DND-41 (cell line): ENCODE measurements at regions not wholly inside any gene's neighbourhood (a gene's known extent, or its start where the extent isn't known, plus 50 kb on each side); places are given as distances from the start of the nearest gene placed in this dataset.

Experiments
- ATAC-seq: fragments of 200-7000 bp; cut with Tn5 transposase; 3 replicates; pipeline ENCODE4 v1.9.1; 2021; ENCODE audit warnings: low read depth; ENCODE audit not compliant: insufficient read depth
- DNase-seq: peaks from one replicate; pipeline ENCODE4 v3.0.0-alpha.2; 2020
- H2AFZ ChIP-seq: 2 replicates; pipeline ENCODE4 v1.6.0; 2012; ENCODE audit warnings: low read depth, low read length
- H3K27ac ChIP-seq: 2 replicates; pipeline ENCODE4 v1.5.1; 2012; ENCODE audit warnings: low read length, inconsistent platforms
- H3K27me3 ChIP-seq: fragments of 200-600 bp; sonication (generic); 2 replicates; pipeline ENCODE4 v1.6.0; 2012; ENCODE audit warnings: low read length, mild to moderate bottlenecking, inconsistent platforms; ENCODE audit not compliant: insufficient read depth, poor library complexity
- H3K36me3 ChIP-seq: 2 replicates; pipeline ENCODE4 v1.5.1; 2012; ENCODE audit warnings: low read length, inconsistent platforms; ENCODE audit not compliant: insufficient read depth
- H3K4me1 ChIP-seq: 2 replicates; pipeline ENCODE4 v1.5.1; 2012; ENCODE audit warnings: mild to moderate bottlenecking, low read length; ENCODE audit not compliant: insufficient read depth
- H3K4me2 ChIP-seq: 2 replicates; pipeline ENCODE4 v1.6.0; 2012; ENCODE audit warnings: mild to moderate bottlenecking, moderate library complexity, low read length, inconsistent platforms; ENCODE audit not compliant: insufficient read depth
- H3K4me3 ChIP-seq, 2 experiments: fragments of 200-600 bp in 1 of 2; shearing (Covaris generic) in 1 of 2; 2 replicates each; pipeline ENCODE4 v1.5.1; 2012 to 2016; ENCODE audit warnings: inconsistent platforms in 2 of 2, low read length in 2 of 2, mild to moderate bottlenecking in 2 of 2, low read depth in 1 of 2, moderate library complexity in 1 of 2
- H3K79me2 ChIP-seq: 2 replicates; pipeline ENCODE4 v1.6.0; 2012; ENCODE audit warnings: low read length, inconsistent platforms; ENCODE audit not compliant: insufficient read depth
- H3K9ac ChIP-seq: 2 replicates; pipeline ENCODE4 v1.6.0; 2012; ENCODE audit warnings: low read depth, mild to moderate bottlenecking, inconsistent platforms, low read length, moderate library complexity
- H3K9me3 ChIP-seq: 2 replicates; pipeline ENCODE4 v1.5.1; 2012; ENCODE audit warnings: low read length, moderate library complexity, mild to moderate bottlenecking, inconsistent platforms; ENCODE audit not compliant: insufficient read depth, severe bottlenecking
- H4K20me1 ChIP-seq: 2 replicates; pipeline ENCODE4 v1.6.0; 2012; ENCODE audit warnings: low read length; ENCODE audit not compliant: insufficient read depth
- EZH2 ChIP-seq: IDR thresholded peaks from 3 replicates; pipeline ENCODE4 v1.6.1; 2012; ENCODE audit warnings: borderline replicate concordance, low read depth, mild to moderate bottlenecking, moderate library complexity, low read length, inconsistent platforms; ENCODE audit not compliant: severe bottlenecking
- TF ChIP-seq, protein P1 (sequence below): IDR thresholded peaks from 2 replicates; pipeline ENCODE4 v1.5.1; 2012; ENCODE audit warnings: borderline replicate concordance, low read length, moderate library complexity, mild to moderate bottlenecking; ENCODE audit not compliant: poor library complexity, severe bottlenecking; ENCODE audit errors: extremely low read depth

GRCh38 chr10:86599729-86600128 is 54.6 kb upstream of the OPN4 start:
- H3K79me2 ChIP-seq = no peaks in the 10 kb centered on the region
- no peak overlapping the region for H3K9ac ChIP-seq
- no peaks in the 10 kb centered on the region for H4K20me1 ChIP-seq
- H3K4me3 ChIP-seq = no peak overlapping the region
- TF ChIP-seq, protein P1, sequence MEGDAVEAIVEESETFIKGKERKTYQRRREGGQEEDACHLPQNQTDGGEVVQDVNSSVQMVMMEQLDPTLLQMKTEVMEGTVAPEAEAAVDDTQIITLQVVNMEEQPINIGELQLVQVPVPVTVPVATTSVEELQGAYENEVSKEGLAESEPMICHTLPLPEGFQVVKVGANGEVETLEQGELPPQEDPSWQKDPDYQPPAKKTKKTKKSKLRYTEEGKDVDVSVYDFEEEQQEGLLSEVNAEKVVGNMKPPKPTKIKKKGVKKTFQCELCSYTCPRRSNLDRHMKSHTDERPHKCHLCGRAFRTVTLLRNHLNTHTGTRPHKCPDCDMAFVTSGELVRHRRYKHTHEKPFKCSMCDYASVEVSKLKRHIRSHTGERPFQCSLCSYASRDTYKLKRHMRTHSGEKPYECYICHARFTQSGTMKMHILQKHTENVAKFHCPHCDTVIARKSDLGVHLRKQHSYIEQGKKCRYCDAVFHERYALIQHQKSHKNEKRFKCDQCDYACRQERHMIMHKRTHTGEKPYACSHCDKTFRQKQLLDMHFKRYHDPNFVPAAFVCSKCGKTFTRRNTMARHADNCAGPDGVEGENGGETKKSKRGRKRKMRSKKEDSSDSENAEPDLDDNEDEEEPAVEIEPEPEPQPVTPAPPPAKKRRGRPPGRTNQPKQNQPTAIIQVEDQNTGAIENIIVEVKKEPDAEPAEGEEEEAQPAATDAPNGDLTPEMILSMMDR = no peak
- TF ChIP-seq EZH2 = no peak
- ATAC-seq (peak; percentile 62; the same call in 2 of the 3 replicates), DNase-seq (peak; percentile 12)
- peaks cover 4% of the 10 kb centered on the region for H3K27me3 ChIP-seq
- H3K4me1 ChIP-seq = no peaks in the 10 kb centered on the region
- H3K36me3 ChIP-seq = no peaks in the 10 kb centered on the region
- no peaks in the 10 kb centered on the region for H3K9me3 ChIP-seq
- no peak overlapping the region for H2AFZ ChIP-seq
- H3K27ac ChIP-seq = no peak overlapping the region
- no peak overlapping the region for H3K4me2 ChIP-seq

DNA sequence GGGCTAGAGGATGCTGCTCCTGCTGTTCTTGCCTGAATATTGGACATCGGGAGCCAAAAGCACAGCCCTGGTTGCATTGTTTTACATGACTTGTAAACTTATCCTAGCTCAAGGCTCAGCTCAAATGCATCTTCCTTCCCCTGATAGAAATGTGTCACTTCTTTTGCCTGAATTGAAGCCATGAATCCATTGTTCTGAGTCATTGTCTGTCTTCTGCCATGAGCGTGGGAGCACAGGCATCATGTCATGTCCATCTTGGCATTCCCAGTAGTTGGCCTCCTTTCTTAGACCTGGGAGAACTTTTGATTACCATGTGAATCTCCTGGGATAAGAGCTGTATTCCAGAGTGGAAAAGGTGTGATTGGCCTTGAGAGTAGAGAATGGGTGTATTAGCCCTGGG is 54.1 kb upstream of the OPN4 start:
- H3K27ac ChIP-seq = no peak overlapping the region
- H3K36me3 ChIP-seq = no peaks in the 10 kb centered on the region
- H3K79me2 ChIP-seq = no peaks in the 10 kb centered on the region
- ATAC-seq = no peak
- H3K4me2 ChIP-seq = no peak overlapping the region
- H4K20me1 ChIP-seq = no peaks in the 10 kb centered on the region
- no peak overlapping the region for H2AFZ ChIP-seq
- H3K27me3 ChIP-seq = peaks cover 4% of the 10 kb centered on the region
- TF ChIP-seq EZH2 = no peak
- TF ChIP-seq, protein P1 = no peak
- no peaks in the 10 kb centered on the region for H3K4me1 ChIP-seq
- no peak for DNase-seq
- H3K9ac ChIP-seq = no peak overlapping the region
- H3K9me3 ChIP-seq = no peaks in the 10 kb centered on the region
- H3K4me3 ChIP-seq = no peak overlapping the region

- Histone ChIP-seq H3K9me3 (no peaks in the 10 kb centered on the region), H3K27me3 (peaks cover 4% of the 10 kb centered on the region), H3K79me2 (no peaks in the 10 kb centered on the region), H3K4me3 (no peak overlapping the region), H4K20me1 (no peaks in the 10 kb centered on the region), H3K36me3 (no peaks in the 10 kb centered on the region), H3K4me1 (no peaks in the 10 kb centered on the region), H3K4me2 (no peak overlapping the region), H3K9ac (no peak overlapping the region), H3K27ac (no peak overlapping the region), H2AFZ (no peak overlapping the region)
- TF ChIP-seq EZH2 = no peak
- no peak for DNase-seq
- no peak for ATAC-seq
These were observed 52.3 kb upstream of the OPN4 start for GRCh38 chr10:86601956-86602602.

DNA sequence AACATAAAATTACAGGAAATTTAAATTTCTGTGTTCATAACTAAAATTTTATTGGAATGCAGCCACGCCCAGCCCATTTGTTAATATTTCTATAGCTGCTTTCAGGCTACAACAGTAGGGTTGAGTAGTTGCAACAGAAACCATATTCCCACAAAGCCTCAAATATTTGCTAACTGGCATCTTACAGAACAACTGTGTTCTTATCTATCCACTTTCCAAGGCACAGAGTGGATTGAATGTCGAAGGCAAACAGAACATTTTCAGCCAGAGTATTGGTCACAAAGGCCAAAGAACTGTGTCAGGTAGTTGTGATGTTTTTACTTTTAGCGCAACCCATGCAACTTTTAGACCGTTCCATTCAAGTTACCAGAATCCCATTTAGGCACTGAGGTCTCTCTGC is 51.1 kb upstream of the OPN4 start:
- H3K9me3 ChIP-seq = no peaks in the 10 kb centered on the region
- no peaks in the 10 kb centered on the region for H3K36me3 ChIP-seq
- no peaks in the 10 kb centered on the region for H3K4me1 ChIP-seq
- DNase-seq (no peak), ATAC-seq (no peak)
- no peak overlapping the region for H3K9ac ChIP-seq
- H3K27ac ChIP-seq = no peak overlapping the region
- H2AFZ ChIP-seq = no peak overlapping the region
- peaks cover 4% of the 10 kb centered on the region for H3K27me3 ChIP-seq
- H4K20me1 ChIP-seq = no peaks in the 10 kb centered on the region
- H3K79me2 ChIP-seq = no peaks in the 10 kb centered on the region
- no peak for TF ChIP-seq EZH2
- TF ChIP-seq, protein P1 = no peak
- no peak overlapping the region for H3K4me2 ChIP-seq
- H3K4me3 ChIP-seq = no peak overlapping the region
